H1 (cell line): ENCODE measurements at regions not wholly inside any gene's neighbourhood (a gene's known extent, or its start where the extent isn't known, plus 50 kb on each side); places are given as distances from the start of the nearest gene placed in this dataset.

Experiments used
- CTCF ChIA-PET: fragments of 300-600 bp; sonication (Branson Sonifier 250); formaldehyde crosslinking; loops from one replicate; lab custom pipeline; 2021; ENCODE audit not compliant: partially characterized antibody; lab: Charles Lee
- POLR2A ChIA-PET: fragments of 300-600 bp; sonication (Branson Sonifier 250); formaldehyde crosslinking; loops from one replicate; lab custom pipeline; 2021; ENCODE audit warnings: inconsistent platforms; ENCODE audit not compliant: partially characterized antibody; lab: Charles Lee
- DNase-seq, 2 experiments: peaks; one replicate each; pipeline versions ENCODE4 v3.0.0 to v3.0.0-alpha.2; 2010 to 2022; ENCODE audit warnings: low spot score in 2 of 2, low read depth in 1 of 2, mixed read lengths in 1 of 2
- FAIRE-seq: peaks from 2 replicates; lab custom pipeline; 2011; peaks lifted over from hg19 to GRCh38; lab: Jason Lieb, UNC
- H2AFZ ChIP-seq: 2 replicates; pipeline ENCODE4 v1.8.1; 2012; ENCODE audit warnings: low read length, inconsistent platforms
- H2AK5ac ChIP-seq: 2 replicates; pipeline ENCODE4 v1.6.1; 2013; ENCODE audit warnings: low read depth, low read length
- H2BK120ac ChIP-seq: replicated peaks from 2 replicates; pipeline ENCODE3; 2013; ENCODE audit warnings: low read depth, low read length, inconsistent platforms
- H2BK12ac ChIP-seq: 2 replicates; pipeline ENCODE4 v1.6.1; 2013; ENCODE audit warnings: low read depth, low read length
- H2BK15ac ChIP-seq: 2 replicates; pipeline ENCODE4 v1.6.1; 2013; ENCODE audit warnings: low read length
- H2BK20ac ChIP-seq: 2 replicates; pipeline ENCODE4 v1.6.1; 2013; ENCODE audit warnings: low read length
- H2BK5ac ChIP-seq: 2 replicates; pipeline ENCODE4 v1.6.1; 2013; ENCODE audit warnings: low read depth, low read length
- H3K14ac ChIP-seq: 2 replicates; pipeline ENCODE4 v1.6.1; 2013; ENCODE audit warnings: inconsistent platforms; ENCODE audit not compliant: insufficient read length
- H3K18ac ChIP-seq: 2 replicates; pipeline ENCODE4 v1.6.1; 2013; ENCODE audit warnings: low read length; ENCODE audit errors: extremely low read depth
- H3K23ac ChIP-seq: 2 replicates; pipeline ENCODE4 v1.6.1; 2013; ENCODE audit warnings: inconsistent platforms; ENCODE audit not compliant: insufficient read length
- H3K23me2 ChIP-seq: 2 replicates; pipeline ENCODE4 v1.6.1; 2013; ENCODE audit warnings: low read depth, low read length
- H3K27ac ChIP-seq: 2 replicates; pipeline ENCODE4 v1.6.1; 2011; ENCODE audit warnings: low read depth, low read length, inconsistent platforms
- H3K27me3 ChIP-seq, 4 experiments: replicated peaks in 1 of 4; 1 replicate in 1 of 4; 2 replicates in 3 of 4; pipeline versions ENCODE4 v1.6.1 to v1.8.1; 2011 to 2013; ENCODE audit warnings: low read length in 3 of 4, mild to moderate bottlenecking in 3 of 4, inconsistent platforms in 2 of 4, mixed read lengths in 2 of 4, moderate library complexity in 1 of 4; ENCODE audit not compliant: control insufficient read depth in 3 of 4, insufficient read depth in 3 of 4; ENCODE audit errors: extremely low read depth in 1 of 4
- H3K36me3 ChIP-seq, 4 experiments: 2 replicates each; pipeline versions ENCODE4 v1.6.1 to v1.8.1; 2011 to 2013; ENCODE audit warnings: mild to moderate bottlenecking in 4 of 4, low read length in 3 of 4, moderate library complexity in 2 of 4, control low read depth in 1 of 4, inconsistent platforms in 1 of 4; ENCODE audit not compliant: insufficient read depth in 4 of 4, control insufficient read depth in 2 of 4
- H3K4ac ChIP-seq: replicated peaks from 2 replicates; pipeline ENCODE3; 2013; ENCODE audit warnings: low read length, low read depth, mixed read lengths, inconsistent platforms; ENCODE audit not compliant: insufficient read length
- H3K4me1 ChIP-seq, 4 experiments: replicated peaks in 1 of 4; 1 replicate in 1 of 4; 2 replicates in 3 of 4; pipeline versions ENCODE4 v1.6.1 to v1.8.1; 2011 to 2013; ENCODE audit warnings: low read length in 3 of 4, inconsistent platforms in 2 of 4, mixed read lengths in 1 of 4; ENCODE audit not compliant: insufficient read depth in 4 of 4, control insufficient read depth in 3 of 4
- H3K4me2 ChIP-seq, 2 experiments: 2 replicates each; pipeline versions ENCODE4 v1.6.1 to v1.8.1; 2011 to 2013; ENCODE audit warnings: low read depth in 2 of 2, low read length in 2 of 2, control low read depth in 1 of 2, inconsistent platforms in 1 of 2, mild to moderate bottlenecking in 1 of 2; ENCODE audit not compliant: insufficient read depth in 1 of 2
- H3K4me3 ChIP-seq, 4 experiments: fragments of 200-600, 300-600 bp in 1 of 4; sonication (generic), shearing (Covaris generic), sonication (Bioruptor Twin) in 1 of 4; 2 replicates each; pipeline versions ENCODE4 v1.5.1 to v1.8.1; 2011 to 2016; ENCODE audit warnings: low read length in 4 of 4, low read depth in 3 of 4, control low read depth in 2 of 4, inconsistent platforms in 2 of 4, mild to moderate bottlenecking in 2 of 4, mixed read lengths in 1 of 4, moderate library complexity in 1 of 4; ENCODE audit not compliant: insufficient read depth in 2 of 4; ENCODE audit errors: extremely low read depth in 1 of 4
- H3K56ac ChIP-seq: replicated peaks from 2 replicates; pipeline ENCODE3; 2013; ENCODE audit warnings: low read depth, mild to moderate bottlenecking, mixed read lengths, low read length, inconsistent platforms; ENCODE audit not compliant: insufficient read length
- H3K79me1 ChIP-seq: 2 replicates; pipeline ENCODE4 v1.6.1; 2013; ENCODE audit warnings: low read depth, low read length, control low read depth
- H3K79me2 ChIP-seq, 2 experiments: 2 replicates each; pipeline versions ENCODE4 v1.6.1 to v1.8.1; 2012 to 2013; ENCODE audit warnings: low read length in 2 of 2, mild to moderate bottlenecking in 2 of 2, inconsistent platforms in 1 of 2; ENCODE audit not compliant: insufficient read depth in 2 of 2, control insufficient read depth in 1 of 2
- H3K9ac ChIP-seq, 4 experiments: replicated peaks in 1 of 4; 1 replicate in 1 of 4; 2 replicates in 3 of 4; pipeline versions ENCODE4 v1.6.1 to v1.8.1; 2011 to 2013; ENCODE audit warnings: low read depth in 3 of 4, low read length in 3 of 4, control low read depth in 2 of 4, mild to moderate bottlenecking in 2 of 4, moderate library complexity in 2 of 4, inconsistent platforms in 1 of 4; ENCODE audit errors: extremely low read depth in 1 of 4
- H3K9me3 ChIP-seq, 2 experiments: 2 replicates each; pipeline versions ENCODE4 v1.6.1 to v1.8.1; 2012 to 2013; ENCODE audit warnings: mild to moderate bottlenecking in 2 of 2, moderate library complexity in 2 of 2, control low read depth in 1 of 2, inconsistent platforms in 1 of 2, low read depth in 1 of 2, low read length in 1 of 2, mixed read lengths in 1 of 2; ENCODE audit not compliant: insufficient read depth in 2 of 2
- H4K20me1 ChIP-seq, 2 experiments: replicated peaks in 1 of 2; 2 replicates each; pipeline versions ENCODE3 to v1.8.1; 2011 to 2013; ENCODE audit warnings: inconsistent platforms in 2 of 2, low read length in 2 of 2, mild to moderate bottlenecking in 1 of 2; ENCODE audit not compliant: insufficient read depth in 2 of 2, control insufficient read depth in 1 of 2
- H4K5ac ChIP-seq: 2 replicates; pipeline ENCODE4 v1.6.1; 2013; ENCODE audit warnings: low read length, low read depth, mixed read lengths, inconsistent platforms; ENCODE audit not compliant: insufficient read length
- H4K8ac ChIP-seq: 2 replicates; pipeline ENCODE4 v1.8.0; 2013; ENCODE audit warnings: mild to moderate bottlenecking, moderate library complexity, low read length, inconsistent platforms; ENCODE audit not compliant: insufficient read depth; ENCODE audit errors: extremely low read depth
- H4K91ac ChIP-seq: replicated peaks from 2 replicates; pipeline ENCODE3; 2013; ENCODE audit warnings: low read length, mixed read lengths, inconsistent platforms; ENCODE audit not compliant: insufficient read length
- CHD1 ChIP-seq: IDR thresholded peaks from 2 replicates; pipeline ENCODE4 v1.6.1; 2012; ENCODE audit warnings: low read depth, low read length, improper control_type of control experiment
- GTF2F1 ChIP-seq: IDR thresholded peaks from 2 replicates; pipeline ENCODE4 v1.6.1; 2012; ENCODE audit warnings: low read depth, low read length, improper control_type of control experiment, borderline replicate concordance
- NANOG ChIP-seq: IDR thresholded peaks from 2 replicates; pipeline ENCODE4 v1.6.1; 2011; ENCODE audit warnings: low read length, low read depth, mild to moderate bottlenecking, inconsistent platforms; ENCODE audit not compliant: insufficient read depth, poor library complexity, severe bottlenecking
- WGBS, 2 experiments: shearing (Covaris generic) in 1 of 2; methylation state at CpG; one replicate each; pipeline versions ENCODE4 v1.1.6 to v1.1.7; 2013 to 2015; ENCODE audit warnings: low lambda C conversion rate in 2 of 2, mixed read lengths in 2 of 2, inconsistent platforms in 1 of 2, low coverage in 1 of 2, missing lambda C conversion rate in 1 of 2; ENCODE audit not compliant: insufficient replicate concordance in 2 of 2, insufficient coverage in 1 of 2, insufficient read length in 1 of 2; ENCODE audit errors: extremely low coverage in 1 of 2, missing lambda C conversion rate in 1 of 2; 5-methylcytosine and 5-hydroxymethylcytosine counted together

DNA sequence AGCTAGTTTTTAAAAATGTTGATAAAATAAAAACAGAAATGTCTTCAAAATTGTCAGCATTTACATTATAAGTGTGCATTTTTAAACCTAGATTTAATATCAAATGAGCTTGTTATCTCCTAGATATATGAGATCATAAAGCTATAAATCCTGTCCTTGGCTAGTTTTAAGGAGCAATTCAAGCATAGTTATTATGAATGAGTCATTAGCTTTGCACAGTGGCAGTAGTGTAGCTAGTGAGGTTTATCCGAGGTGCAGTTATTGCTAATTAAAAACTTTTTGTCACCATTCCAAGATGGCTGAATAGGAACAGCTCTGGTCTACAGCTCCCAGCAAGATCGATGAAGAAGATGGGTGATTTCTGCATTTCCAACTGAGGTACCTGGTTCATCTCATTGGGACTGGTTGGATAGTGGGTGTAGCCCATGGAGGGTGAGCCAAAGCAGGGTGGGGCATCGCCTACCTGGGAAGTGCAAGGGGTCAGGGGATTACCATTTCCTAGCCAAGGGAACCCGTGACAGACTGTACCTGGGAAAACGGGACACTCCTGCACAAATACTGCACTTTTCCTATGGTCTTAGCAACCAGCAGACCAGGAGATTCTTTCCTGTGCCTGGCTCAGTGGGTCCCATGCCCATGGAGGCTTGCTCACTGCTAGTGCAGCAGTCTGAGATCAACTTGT, 108.8 kb upstream of the SYNCRIP start:
- no peaks in the 10 kb centered on the region for H3K79me1 ChIP-seq
- H3K14ac ChIP-seq = no peak overlapping the region
- no peaks in the 10 kb centered on the region for H3K36me3 ChIP-seq
- no peak overlapping the region for H2AK5ac ChIP-seq
- H2BK12ac ChIP-seq = no peak overlapping the region
- H3K79me2 ChIP-seq = no peaks in the 10 kb centered on the region
- DNase-seq (no peak), FAIRE-seq (no peak)
- no peak overlapping the region for H3K4me3 ChIP-seq
- H2AFZ ChIP-seq = no peak overlapping the region
- H3K23me2 ChIP-seq = no peaks in the 10 kb centered on the region
- 92% methylated on average over 5 of the region's 5 CpGs; no CpG with 5 or more reads in 1 of the 2 experiments for WGBS, 2 experiments
- no peak overlapping the region for H2BK120ac ChIP-seq
- no peak overlapping the region for H2BK15ac ChIP-seq
- H3K23ac ChIP-seq = no peak overlapping the region
- no peak overlapping the region for H4K5ac ChIP-seq
- H3K4me1 ChIP-seq = peaks cover 0 to 2% (median 0%) of the 10 kb centered on the region in 4 experiments; a peak in 1 of 7 replicates
- H3K27me3 ChIP-seq = no peaks in the 10 kb centered on the region
- no peak overlapping the region for H3K18ac ChIP-seq
- no peak overlapping the region for H3K4ac ChIP-seq
- H3K4me2 ChIP-seq = no peak overlapping the region
- H3K9me3 ChIP-seq = 0 out of 4 replicates have a peak, but pooled peaks cover 0 to 3% of the 10 kb centered on the region in 2 experiments
- no peak overlapping the region for H2BK20ac ChIP-seq
- TF ChIP-seq CHD1 (no peak), GTF2F1 (no peak), NANOG (no peak)
- POLR2A ChIA-PET = interaction anchor here (1.9 kb wide), 1 partner anchor 74 kb away, joined by 6 read pairs; no protein-coding TSS in a partner anchor
- H3K9ac ChIP-seq = no peak overlapping the region
- CTCF ChIA-PET = interaction anchor here (1.4 kb wide), 1 partner anchor 433 kb away, joined by 5 read pairs; no protein-coding TSS in a partner anchor
- H3K27ac ChIP-seq = no peak overlapping the region
- H4K20me1 ChIP-seq = no peaks in the 10 kb centered on the region
- no peak overlapping the region for H4K91ac ChIP-seq
- no peak overlapping the region for H3K56ac ChIP-seq
- H4K8ac ChIP-seq = no peak overlapping the region
- H2BK5ac ChIP-seq = no peak overlapping the region
